HepG2 (cell line): ENCODE measurements at regions not wholly inside any gene's neighbourhood (a gene's known extent, or its start where the extent isn't known, plus 50 kb on each side); places are given as distances from the start of the nearest gene placed in this dataset.

Experiments
- ATAC-seq: fragments of 200-7000 bp; cut with Tn5 transposase; 3 replicates; pipeline ENCODE4 v1.9.1; 2020; ENCODE audit warnings: mild to moderate bottlenecking, moderate library complexity
- BruUV-seq: library from RNA; stranded (reverse); fragments of 400-500 nt; replicated peaks from 2 replicates; lab custom pipeline; 2021; lab: Mats Ljungman, UMichigan
- CTCF ChIA-PET: fragments of 300-600 bp; formaldehyde crosslinking; extraction: SDS; loops from one replicate; lab custom pipeline; 2021; ENCODE audit warnings: low total read pairs, inconsistent platforms, low intra/inter-chr PET ratio; lab: Yijun Ruan, JAX
- POLR2A ChIA-PET: fragments of 350-600 bp; sonication (Branson Sonifier 250); formaldehyde crosslinking; loops from one replicate; lab custom pipeline; 2020; ENCODE audit warnings: antibody characterized with exemption, inconsistent platforms; lab: Yijun Ruan, JAX
- DNase-seq: peaks from one replicate; pipeline ENCODE4 v3.0.0-alpha.2; 2015; ENCODE audit warnings: low spot score
- FAIRE-seq: peaks from 3 replicates; lab custom pipeline; 2011; peaks lifted over from hg19 to GRCh38; lab: Jason Lieb, UNC
- H2AFZ ChIP-seq: one replicate; pipeline ENCODE4 v1.6.1; 2011; ENCODE audit warnings: low read length, inconsistent platforms
- H3K27ac ChIP-seq: fragments of 300-600 bp; 3 replicates; pipeline ENCODE4 v1.8.0; 2011; ENCODE audit warnings: mixed run types, mild to moderate bottlenecking, mixed read lengths, low read length, inconsistent platforms; ENCODE audit not compliant: insufficient read depth; ENCODE audit errors: extremely low read length
- H3K27me3 ChIP-seq, 2 experiments: fragments of 200-600 bp in 1 of 2; 2 replicates in 1 of 2; 3 replicates in 1 of 2; pipeline versions ENCODE4 v1.6.0 to v1.8.0; 2011; ENCODE audit warnings: low read length in 2 of 2, mild to moderate bottlenecking in 2 of 2, moderate library complexity in 2 of 2, inconsistent platforms in 1 of 2; ENCODE audit not compliant: insufficient read depth in 2 of 2, control insufficient read depth in 1 of 2
- H3K36me3 ChIP-seq, 2 experiments: fragments of 200-600 bp in 1 of 2; replicated peaks in 1 of 2; 2 replicates in 1 of 2; 3 replicates in 1 of 2; pipeline versions ENCODE4 v1.5.1 to v1.8.0; 2011; ENCODE audit warnings: low read length in 2 of 2, inconsistent platforms in 1 of 2; ENCODE audit not compliant: insufficient read depth in 2 of 2, control insufficient read depth in 1 of 2
- H3K4me1 ChIP-seq: 2 replicates; pipeline ENCODE4 v1.5.1; 2012; ENCODE audit warnings: low read length, inconsistent platforms; ENCODE audit not compliant: insufficient read depth
- H3K4me2 ChIP-seq: 2 replicates; pipeline ENCODE4 v1.6.0; 2011; ENCODE audit warnings: low read depth, low read length, inconsistent platforms
- H3K4me3 ChIP-seq, 3 experiments: fragments of 200-600 bp in 1 of 3; sonication (generic), shearing (Covaris generic) in 1 of 3; replicated peaks in 1 of 3; 2 replicates each; pipeline ENCODE4 v1.5.1; 2011 to 2016; ENCODE audit warnings: low read length in 3 of 3, inconsistent platforms in 2 of 3, low read depth in 2 of 3, mild to moderate bottlenecking in 2 of 3, control low read depth in 1 of 3, mixed read lengths in 1 of 3; ENCODE audit not compliant: insufficient read depth in 1 of 3
- H3K79me2 ChIP-seq: one replicate; pipeline ENCODE4 v1.6.1; 2011; ENCODE audit warnings: low read length, inconsistent platforms; ENCODE audit not compliant: insufficient read depth
- H3K9ac ChIP-seq: 2 replicates; pipeline ENCODE4 v1.6.0; 2011; ENCODE audit warnings: mild to moderate bottlenecking, low read depth, low read length, inconsistent platforms; ENCODE audit not compliant: insufficient read depth
- H3K9me3 ChIP-seq: 2 replicates; pipeline ENCODE4 v1.5.1; 2012; ENCODE audit warnings: mild to moderate bottlenecking, low read length
- H4K20me1 ChIP-seq: 2 replicates; pipeline ENCODE4 v1.6.0; 2011; ENCODE audit warnings: inconsistent platforms, mild to moderate bottlenecking, low read length, moderate library complexity; ENCODE audit not compliant: insufficient read depth
- DPF2 ChIP-seq: sonication (generic); formaldehyde crosslinking; IDR thresholded peaks from 2 replicates; pipeline ENCODE4 v1.4.0; 2020; ENCODE audit warnings: mild to moderate bottlenecking, low read depth, missing genetic modification reagents, borderline replicate concordance
- NCOA5 ChIP-seq: sonication (generic); formaldehyde crosslinking; IDR thresholded peaks from 2 replicates; pipeline ENCODE4 v1.4.0; 2020; ENCODE audit warnings: missing genetic modification reagents
- NFIB ChIP-seq: sonication (generic); formaldehyde crosslinking; IDR thresholded peaks from 2 replicates; pipeline ENCODE4 v1.9.0; 2021; ENCODE audit warnings: missing genetic modification reagents, mild to moderate bottlenecking, borderline replicate concordance
- NKX3-1 ChIP-seq: sonication (generic); formaldehyde crosslinking; IDR thresholded peaks from 2 replicates; pipeline ENCODE4 v1.5.0; 2020; ENCODE audit warnings: missing genetic modification reagents
- SAFB2 ChIP-seq: sonication (generic); formaldehyde crosslinking; IDR thresholded peaks from 2 replicates; pipeline ENCODE4 v1.5.1; 2020; ENCODE audit warnings: missing genetic modification reagents, low read depth, mild to moderate bottlenecking, borderline replicate concordance
- THYN1 ChIP-seq: sonication (generic); formaldehyde crosslinking; IDR thresholded peaks from 2 replicates; pipeline ENCODE4 v1.8.1; 2023; ENCODE audit warnings: low read depth, mild to moderate bottlenecking, moderate library complexity, missing genetic modification reagents, borderline replicate concordance
- ZBTB21 ChIP-seq: sonication (generic); formaldehyde crosslinking; IDR thresholded peaks from 2 replicates; pipeline ENCODE4 v1.4.0; 2020; ENCODE audit warnings: missing genetic modification reagents
- ZFAT ChIP-seq: sonication (generic); formaldehyde crosslinking; conservative IDR thresholded peaks from 2 replicates; pipeline ENCODE4 v1.8.1; 2023; ENCODE audit warnings: missing genetic modification reagents, inconsistent platforms
- ZNF317 ChIP-seq: sonication (generic); formaldehyde crosslinking; IDR thresholded peaks from 2 replicates; pipeline ENCODE4 v1.5.0; 2020; ENCODE audit warnings: mild to moderate bottlenecking, missing genetic modification reagents
- ZNF335 ChIP-seq: sonication (generic); formaldehyde crosslinking; IDR thresholded peaks from 2 replicates; pipeline ENCODE4 v1.4.0; 2020; ENCODE audit warnings: missing genetic modification reagents
- ZNF737 ChIP-seq: sonication (generic); formaldehyde crosslinking; IDR thresholded peaks from 2 replicates; pipeline ENCODE4 v1.5.0; 2020; ENCODE audit warnings: missing genetic modification reagents, mild to moderate bottlenecking, borderline replicate concordance
- ZNF75D ChIP-seq: sonication (generic); formaldehyde crosslinking; IDR thresholded peaks from 2 replicates; pipeline ENCODE4 v1.8.1; 2023; ENCODE audit warnings: missing genetic modification reagents, mild to moderate bottlenecking, borderline replicate concordance
- WGBS: methylation state at CpG from one replicate; pipeline ENCODE4 v1.1.6; 2017; ENCODE audit warnings: low lambda C conversion rate; 5-methylcytosine and 5-hydroxymethylcytosine counted together
- in situ Hi-C: cut with HindIII; loops from 2 replicates; pipeline ENCODE4 v1.10.0; 2017; ENCODE audit warnings: low pct_unique_long_range_greater_than_20kb; ENCODE audit not compliant: extremely low pct_ligation_motif_present
- intact Hi-C: fragments of 100-400 bp; cut with micrococcal nuclease; formaldehyde crosslinking; loops from one replicate; pipeline ENCODE4 v1.10.0; 2022; ENCODE audit not compliant: unreplicated experiment
- TF ChIP-seq, protein P1 (sequence below): sonication (generic); formaldehyde crosslinking; IDR thresholded peaks from 2 replicates; pipeline ENCODE4 v1.8.1; 2023; ENCODE audit warnings: mild to moderate bottlenecking, missing genetic modification reagents

DNA sequence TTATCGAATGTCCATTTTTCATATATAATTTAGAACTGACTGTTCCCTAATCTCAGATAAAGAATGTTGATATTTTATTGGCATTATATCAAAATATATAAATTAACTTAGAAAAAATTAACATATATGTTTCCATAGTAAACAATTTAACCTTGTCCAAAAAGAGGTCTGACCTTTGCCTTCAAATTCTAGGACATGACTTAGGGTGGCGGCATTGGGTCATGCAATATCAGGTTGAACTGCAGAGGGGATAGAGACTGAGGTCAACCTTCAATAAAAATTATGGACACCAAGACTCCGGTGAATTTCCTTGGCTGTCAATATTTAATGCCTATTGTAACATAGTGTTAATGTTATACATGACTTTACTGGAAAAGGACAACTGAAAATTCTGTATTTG lies 199.8 kb downstream of the RPL10L start:
- H3K4me1 ChIP-seq = no peaks in the 10 kb centered on the region
- no peak overlapping the region for H3K27ac ChIP-seq
- H3K9ac ChIP-seq = no peak overlapping the region
- ATAC-seq = no peak
- BruUV-seq = no TSS peak
- 2% methylated on average over 3 of the region's 3 CpGs for WGBS
- no peak for FAIRE-seq
- H3K4me2 ChIP-seq = no peak overlapping the region
- in situ Hi-C loops (no loop called here), intact Hi-C loops (no loop called here)
- peaks cover 16% of the 10 kb centered on the region for H3K9me3 ChIP-seq
- H3K36me3 ChIP-seq = no peaks in the 10 kb centered on the region
- no peak for DNase-seq
- POLR2A ChIA-PET = no interaction called here
- TF ChIP-seq THYN1 (CRISPR knock-in tag) (no peak), ZNF737 (no peak), ZBTB21 (no peak), NFIB (no peak), ZFAT (no peak), ZNF335 (CRISPR knock-in tag) (no peak), SAFB2 (CRISPR knock-in tag) (no peak), NCOA5 (CRISPR knock-in tag) (no peak), DPF2 (CRISPR knock-in tag) (no peak), NKX3-1 (no peak), ZNF75D (CRISPR knock-in tag) (no peak)
- TF ChIP-seq, all 625 proteins: peak for 0
- Histone ChIP-seq H3K4me3 (no peak overlapping the region), H3K79me2 (no peaks in the 10 kb centered on the region), H4K20me1 (no peaks in the 10 kb centered on the region), H2AFZ (no peak overlapping the region), H3K27me3 (no peaks in the 10 kb centered on the region)
- CTCF ChIA-PET = no interaction called here

DNA sequence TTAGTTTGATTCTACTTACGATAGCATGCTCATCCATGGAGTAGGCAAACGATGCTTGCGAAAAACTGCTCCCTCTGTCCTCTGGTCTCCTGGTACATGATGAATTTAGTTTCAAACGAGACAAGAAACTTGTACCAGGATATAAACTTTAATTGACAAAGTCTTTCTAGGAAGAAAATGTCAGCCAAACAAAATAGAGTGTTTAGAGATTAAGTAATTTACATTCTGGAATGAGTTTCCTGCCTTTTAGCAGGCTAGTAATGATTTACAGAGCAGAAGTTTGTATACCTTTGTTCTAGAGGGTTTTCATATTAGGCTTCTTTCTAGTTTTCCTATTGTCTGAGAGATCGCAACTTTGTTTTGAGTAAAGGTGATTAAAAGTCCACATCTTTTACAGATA lies 206.9 kb downstream of the RPL10L start:
- FAIRE-seq = no peak
- Histone ChIP-seq H2AFZ (no peak overlapping the region), H3K9me3 (peaks cover 20% of the 10 kb centered on the region), H3K27ac (no peak overlapping the region), H3K27me3 (no peaks in the 10 kb centered on the region), H3K4me2 (no peak overlapping the region), H3K4me3 (no peak overlapping the region), H4K20me1 (no peaks in the 10 kb centered on the region), H3K36me3 (no peaks in the 10 kb centered on the region), H3K4me1 (no peaks in the 10 kb centered on the region), H3K79me2 (no peaks in the 10 kb centered on the region), H3K9ac (no peak overlapping the region)
- TF ChIP-seq ZNF317 (CRISPR knock-in tag) = no peak
- TF ChIP-seq, protein P1, sequence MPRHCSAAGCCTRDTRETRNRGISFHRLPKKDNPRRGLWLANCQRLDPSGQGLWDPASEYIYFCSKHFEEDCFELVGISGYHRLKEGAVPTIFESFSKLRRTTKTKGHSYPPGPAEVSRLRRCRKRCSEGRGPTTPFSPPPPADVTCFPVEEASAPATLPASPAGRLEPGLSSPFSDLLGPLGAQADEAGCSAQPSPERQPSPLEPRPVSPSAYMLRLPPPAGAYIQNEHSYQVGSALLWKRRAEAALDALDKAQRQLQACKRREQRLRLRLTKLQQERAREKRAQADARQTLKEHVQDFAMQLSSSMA (CRISPR knock-in tag) = no peak
- ChIA-PET CTCF (no interaction called here), POLR2A (no interaction called here)
- no peak for DNase-seq
- in situ Hi-C loops = no loop called here
- 2% methylated on average over 5 of the region's 5 CpGs for WGBS
- no TSS peak for BruUV-seq
- no peak for ATAC-seq
- intact Hi-C loops = no loop called here
